Fibroblast of upper back skin (primary cell): ENCODE measurements at regions not wholly inside any gene's neighbourhood (a gene's known extent, or its start where the extent isn't known, plus 50 kb on each side); places are given as distances from the start of the nearest gene placed in this dataset.

Experiments used
- DNase-seq: peaks from one replicate; pipeline ENCODE4 v3.0.0-alpha.2; 2013

DNA sequence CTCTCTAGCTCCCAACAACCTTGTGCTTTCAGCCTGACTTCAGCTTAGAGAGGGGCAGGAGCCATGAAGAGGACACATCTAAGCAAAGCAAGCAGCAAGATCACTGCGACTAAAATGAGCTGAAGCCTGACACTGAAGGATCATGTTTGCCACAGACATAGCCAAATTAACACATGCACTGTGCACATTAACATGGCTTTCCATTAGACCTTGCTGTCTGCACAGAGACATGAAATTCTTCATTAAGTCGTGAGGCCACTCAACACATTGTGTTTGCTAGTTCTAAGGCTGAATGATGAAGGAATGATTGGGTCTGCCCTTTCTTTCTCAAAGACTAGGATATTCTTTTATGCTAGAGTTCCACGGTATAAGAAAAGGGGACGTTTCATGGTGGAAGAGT lies 558.3 kb upstream of the PSMD7 start:
- DNase-seq: no peak

DNA sequence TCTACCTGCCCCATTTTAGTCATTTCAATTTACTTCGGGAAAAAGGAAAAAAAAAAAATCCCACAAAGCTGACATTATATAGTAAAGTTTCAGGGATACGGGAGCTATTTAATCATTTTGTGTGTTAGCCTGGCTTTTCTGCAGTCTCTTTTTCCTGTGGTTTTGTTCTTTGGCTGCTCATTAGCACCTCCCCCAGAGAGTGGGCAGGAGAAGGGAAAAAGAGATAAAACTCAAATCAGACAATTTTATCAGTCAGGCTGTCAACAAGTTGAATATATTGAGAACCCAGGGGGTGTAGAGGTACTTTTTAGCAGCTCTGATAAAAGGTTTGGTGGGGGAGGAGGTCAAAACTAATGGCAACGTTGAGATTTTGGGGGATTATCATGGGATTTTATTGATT lies 559.0 kb upstream of the PSMD7 start:
- no peak for DNase-seq

DNA sequence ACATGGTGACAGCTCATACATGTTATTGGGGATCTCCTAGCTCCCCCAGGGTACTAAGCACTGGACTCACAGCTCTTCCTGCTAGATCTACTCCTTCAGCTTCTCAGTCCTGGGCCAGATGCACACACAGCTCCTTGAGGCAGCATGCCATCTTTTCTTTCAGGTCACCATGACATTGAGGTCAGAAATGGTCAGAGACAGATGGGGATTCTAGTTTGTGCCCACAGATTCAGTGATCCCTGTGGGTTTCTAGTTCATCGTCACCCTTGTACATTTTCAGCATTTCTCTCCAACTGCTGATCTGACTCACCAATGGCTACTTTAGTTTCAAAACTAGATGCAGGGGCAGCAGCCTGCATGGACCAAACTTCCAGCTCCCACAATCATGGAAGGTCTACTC lies 560.7 kb upstream of the PSMD7 start:
- no peak for DNase-seq

DNA sequence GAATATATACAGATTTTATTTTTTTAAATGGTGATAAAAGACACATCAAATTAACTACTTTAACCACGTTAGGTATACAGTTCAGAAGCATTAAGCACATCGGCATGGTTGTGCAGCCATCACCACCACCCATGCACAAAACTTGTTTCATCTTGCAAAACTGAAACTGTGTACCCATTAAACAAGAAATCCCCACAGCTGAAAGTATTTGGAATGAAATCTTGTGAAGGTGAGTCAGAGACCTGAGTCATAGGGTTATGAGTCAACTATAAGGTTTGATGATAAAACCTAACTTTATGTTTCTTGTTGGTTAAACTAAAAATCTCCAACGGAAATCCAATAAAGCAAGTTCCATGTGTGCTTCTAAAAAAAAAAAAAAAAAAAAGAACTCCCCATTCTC lies 561.6 kb upstream of the PSMD7 start:
- peak; percentile 77 for DNase-seq

DNA sequence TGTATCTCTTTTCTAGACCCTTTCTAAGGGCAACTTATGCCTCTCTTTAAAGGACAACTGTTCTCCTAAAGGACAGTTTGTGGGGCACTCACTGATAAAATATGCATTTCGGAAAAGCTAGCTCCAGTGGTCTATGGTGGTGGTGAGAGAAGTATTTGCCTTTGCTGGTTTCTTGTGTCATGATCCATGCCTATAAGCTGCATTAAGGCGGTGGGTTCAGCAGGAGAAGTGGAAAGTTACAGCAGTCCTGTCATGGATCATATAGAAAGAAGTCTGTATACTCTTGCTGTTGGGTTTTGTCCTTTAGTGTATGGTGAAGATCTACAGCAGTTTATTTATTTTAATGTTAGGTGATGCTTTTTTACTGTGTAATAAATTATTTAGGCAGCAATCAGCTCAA lies 563.9 kb upstream of the PSMD7 start:
- DNase-seq: no peak

DNA sequence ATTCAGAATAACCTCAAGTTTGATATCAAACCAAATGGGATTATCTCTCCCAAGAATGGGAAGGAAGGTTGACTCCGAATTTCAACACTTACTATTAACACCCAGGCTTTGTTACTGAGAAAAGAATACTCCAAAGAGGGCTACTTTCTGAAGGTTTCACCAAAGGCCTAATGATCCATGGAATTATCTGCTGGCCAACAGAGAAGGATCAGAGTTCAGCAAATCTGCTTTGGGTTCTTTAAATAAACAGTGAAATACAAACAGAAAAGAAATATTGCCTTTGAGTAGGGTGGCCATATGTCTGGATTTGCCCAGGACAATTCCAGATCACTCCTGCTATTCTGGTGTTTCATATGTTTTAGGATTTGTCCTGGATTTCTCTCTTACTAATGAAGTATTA lies 564.5 kb upstream of the PSMD7 start:
- no peak for DNase-seq

DNA sequence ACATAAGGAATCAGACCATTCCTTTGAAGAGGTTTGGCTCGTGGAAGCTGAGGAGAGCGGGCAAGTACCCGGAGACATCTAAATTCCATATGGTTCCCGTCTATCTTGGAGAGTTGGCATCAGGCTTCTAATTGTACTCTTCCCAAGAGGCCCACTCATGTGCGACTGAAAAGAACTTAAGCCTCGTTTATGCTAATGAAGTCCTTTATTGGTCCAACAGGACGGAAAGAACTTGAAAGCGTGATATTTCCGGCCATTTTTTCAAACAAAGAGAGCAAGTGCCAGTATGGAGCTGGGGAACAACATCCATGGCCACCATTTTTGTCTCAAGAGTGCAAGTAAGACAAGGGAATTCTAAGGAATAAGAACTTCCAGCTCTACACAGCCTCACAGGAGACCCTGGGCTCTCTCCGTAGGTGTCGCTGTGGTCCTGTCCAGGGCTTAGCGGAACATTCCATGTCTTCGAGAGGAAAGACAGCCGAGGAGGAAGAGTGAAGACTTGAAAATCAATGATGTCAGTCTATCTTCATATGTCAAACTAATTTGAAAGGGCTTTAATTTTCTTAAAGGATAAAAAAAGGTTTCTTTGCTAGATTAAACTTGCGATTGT lies 566.0 kb upstream of the PSMD7 start:
- DNase-seq: no peak

DNA sequence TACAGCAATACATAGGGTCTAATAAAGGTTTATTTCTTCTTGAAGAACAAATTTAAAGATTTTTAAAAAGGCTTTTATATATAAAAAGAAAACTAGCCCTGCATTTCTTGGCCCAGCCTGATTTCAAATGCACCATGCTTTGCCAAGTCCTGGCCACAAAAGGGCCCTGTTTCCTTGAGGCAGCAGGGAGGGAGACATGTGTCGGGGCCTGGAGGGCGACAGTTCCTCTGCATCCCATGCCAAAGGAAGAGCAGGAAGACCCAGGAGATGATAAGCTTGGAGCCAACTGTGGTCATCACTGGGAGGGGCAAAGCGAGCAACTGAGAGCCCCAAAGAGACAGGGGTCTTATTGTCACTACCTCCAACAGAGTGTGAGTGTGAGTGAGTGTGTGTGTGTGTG lies 571.5 kb upstream of the PSMD7 start:
- DNase-seq: no peak

DNA sequence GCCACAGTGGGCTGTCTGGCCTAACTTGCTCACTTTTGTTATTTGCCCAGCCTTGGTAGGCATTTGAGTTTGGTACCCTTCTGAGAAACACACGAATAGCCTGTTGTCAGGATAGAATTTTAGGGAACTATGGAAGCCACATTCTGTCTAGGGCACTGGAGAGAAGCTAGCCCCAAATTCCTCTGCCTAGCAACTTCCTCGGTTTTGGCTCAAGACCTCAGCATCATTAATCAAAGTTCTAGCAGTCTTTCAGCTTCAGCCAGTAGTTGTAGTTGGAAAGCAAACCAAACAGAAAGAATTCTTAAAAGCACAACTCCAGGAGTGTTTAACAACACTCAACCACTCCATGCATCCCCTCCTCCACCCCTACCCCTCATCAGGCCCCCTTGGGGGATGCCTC lies 572.1 kb upstream of the PSMD7 start:
- DNase-seq: no peak

DNA sequence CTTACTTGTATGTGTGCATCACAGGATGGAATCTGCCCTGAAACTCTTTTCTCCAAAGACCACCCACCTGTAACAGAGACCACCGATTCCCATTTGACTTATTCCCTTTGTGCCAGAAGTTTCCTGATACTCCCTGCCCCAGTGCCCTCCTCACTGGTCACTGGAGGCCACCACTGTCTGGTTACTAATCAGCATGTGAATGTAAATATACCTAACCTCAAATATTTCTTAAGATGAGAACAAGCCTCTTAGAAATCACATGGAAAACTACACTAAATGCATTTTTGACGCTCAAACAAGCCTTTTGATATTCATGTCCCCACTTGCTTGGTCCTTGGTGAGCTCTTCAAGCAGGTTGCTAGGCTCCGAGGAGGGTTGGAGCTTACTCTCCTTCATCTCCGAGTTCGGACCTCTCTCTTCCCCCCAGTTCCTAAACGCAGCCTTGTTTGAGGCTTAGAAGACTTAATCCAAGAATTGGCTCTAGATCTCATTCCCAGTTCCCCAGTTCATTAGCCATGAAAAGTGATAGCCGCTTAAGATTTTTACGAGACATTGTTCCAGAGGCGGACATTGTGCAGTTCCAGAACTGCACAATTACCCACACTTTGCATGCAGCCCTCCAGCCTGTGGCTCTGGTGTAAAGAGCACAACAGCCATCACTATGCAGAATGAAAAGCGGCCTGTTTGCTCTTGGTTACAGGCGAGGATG lies 579.2 kb upstream of the PSMD7 start:
- no peak for DNase-seq

DNA sequence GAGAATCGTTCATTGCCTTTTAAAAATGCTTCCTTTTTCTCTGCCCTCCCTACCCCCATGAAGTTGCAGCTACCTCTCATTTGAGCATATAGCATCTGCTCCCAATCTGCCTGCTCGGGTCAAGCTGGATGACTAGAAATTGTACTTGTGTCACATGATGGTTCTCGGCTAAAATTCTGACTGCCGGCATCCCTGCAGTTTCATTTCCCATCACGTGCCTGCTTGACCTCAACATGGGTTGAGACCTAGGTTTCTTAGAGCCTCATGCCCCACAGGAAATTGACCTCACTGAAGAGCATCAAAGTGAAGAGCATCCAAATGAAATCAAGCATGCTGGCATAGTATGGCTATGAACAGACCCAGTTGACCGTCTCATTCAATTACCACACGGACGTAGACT lies 581.6 kb upstream of the PSMD7 start:
- no peak for DNase-seq

DNA sequence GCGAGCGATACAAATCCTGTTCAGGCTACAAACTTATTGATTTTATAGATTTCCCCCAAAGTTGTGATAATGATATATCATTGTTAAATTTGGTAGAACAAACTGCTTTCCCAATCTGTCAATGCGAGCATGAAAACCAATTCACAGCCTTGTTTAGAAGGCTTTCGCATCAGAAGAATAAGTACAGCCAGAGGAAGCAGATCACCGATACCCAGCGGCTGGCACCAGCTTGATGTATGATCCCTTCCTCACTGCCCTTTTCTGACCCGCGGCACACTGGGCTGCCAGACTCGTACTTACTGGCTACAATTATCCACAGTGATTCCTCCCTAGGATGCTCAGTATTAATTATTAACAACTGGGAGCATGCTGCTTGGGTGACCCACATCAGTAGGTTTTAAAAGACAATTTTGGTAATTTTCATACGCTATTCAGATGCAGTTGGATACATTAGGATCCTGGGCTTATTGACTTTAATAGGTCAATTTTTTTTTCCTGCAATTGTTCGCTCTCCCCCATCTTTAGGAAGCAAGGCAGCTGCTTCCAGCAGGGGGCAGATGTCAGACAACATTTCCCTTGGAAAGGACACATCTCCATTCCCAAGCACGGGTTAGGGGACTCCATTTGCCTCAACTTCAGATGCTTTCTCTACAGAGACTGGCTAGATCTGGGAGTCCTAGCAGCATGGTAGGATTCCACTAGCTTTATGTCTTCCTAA lies 582.7 kb upstream of the PSMD7 start:
- peak; percentile 44 for DNase-seq

DNA sequence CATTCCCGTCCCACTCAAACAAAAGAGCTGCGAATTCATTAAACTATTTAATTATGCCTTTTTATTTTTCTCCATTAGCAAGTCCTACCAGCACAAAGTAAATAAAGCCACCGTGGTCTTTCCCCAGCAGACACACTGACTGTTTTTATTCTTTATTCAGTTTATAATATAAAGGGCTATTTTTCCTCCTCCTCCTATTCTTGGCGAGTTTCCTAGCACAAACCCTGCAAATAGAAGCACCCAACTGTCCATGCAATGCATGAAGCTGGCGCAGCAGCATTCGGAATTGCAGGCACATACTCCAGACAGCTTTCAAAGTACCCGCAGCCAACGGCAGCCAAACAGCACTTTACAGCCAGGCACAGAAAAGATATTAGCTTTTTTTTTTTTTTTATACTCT lies 583.4 kb upstream of the PSMD7 start:
- DNase-seq: no peak

DNA sequence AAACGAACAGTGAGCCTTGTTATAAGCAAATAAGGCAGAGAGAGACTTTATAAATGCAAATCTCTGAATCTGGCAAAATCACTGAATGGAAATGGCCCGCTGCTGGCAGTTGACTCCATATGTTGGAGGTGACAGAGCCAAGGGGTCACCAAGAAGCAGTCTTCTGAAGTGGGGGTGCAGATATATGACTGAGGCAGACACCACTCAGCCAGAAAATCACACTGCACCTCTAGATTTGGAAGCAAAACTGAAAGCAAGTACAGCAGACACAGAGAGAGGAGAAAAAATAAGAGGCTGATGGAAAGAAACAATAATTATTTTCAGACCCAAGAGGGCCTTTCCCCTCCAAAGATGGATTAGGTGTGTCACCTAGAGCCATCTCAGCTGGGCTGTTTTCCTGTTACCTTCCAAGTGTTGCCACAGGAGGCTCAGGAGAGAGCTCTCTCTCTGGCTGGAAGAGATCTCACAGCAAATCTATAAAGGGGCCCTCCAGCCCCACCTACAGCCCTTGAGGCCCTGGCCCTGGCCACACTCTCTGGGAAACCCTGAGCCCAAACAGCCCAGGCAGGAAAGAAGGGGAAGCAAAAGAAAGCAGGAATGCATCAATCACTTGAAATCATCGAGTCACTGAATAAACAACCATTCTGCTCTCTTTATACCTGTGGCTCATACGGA lies 585.1 kb upstream of the PSMD7 start:
- DNase-seq: no peak

DNA sequence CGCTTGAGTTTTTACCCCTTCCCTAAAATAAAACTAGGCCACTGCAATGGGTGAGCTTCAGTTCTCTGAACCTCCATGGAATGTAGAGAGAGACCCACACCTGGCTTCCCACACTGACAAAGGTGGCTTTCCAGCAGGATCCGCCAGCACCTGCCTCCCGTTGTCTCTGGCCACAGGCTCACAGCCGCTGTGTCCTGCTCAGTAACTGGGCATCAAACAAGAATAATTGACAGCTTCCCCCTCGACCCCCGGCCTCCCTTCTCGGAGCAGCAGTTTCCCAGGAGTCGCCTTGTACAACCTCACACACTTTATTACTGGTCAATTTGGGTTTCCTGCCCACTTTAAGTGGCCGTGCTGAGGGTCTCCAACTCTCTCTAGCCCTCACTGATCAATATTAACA lies 586.1 kb upstream of the PSMD7 start:
- no peak for DNase-seq

DNA sequence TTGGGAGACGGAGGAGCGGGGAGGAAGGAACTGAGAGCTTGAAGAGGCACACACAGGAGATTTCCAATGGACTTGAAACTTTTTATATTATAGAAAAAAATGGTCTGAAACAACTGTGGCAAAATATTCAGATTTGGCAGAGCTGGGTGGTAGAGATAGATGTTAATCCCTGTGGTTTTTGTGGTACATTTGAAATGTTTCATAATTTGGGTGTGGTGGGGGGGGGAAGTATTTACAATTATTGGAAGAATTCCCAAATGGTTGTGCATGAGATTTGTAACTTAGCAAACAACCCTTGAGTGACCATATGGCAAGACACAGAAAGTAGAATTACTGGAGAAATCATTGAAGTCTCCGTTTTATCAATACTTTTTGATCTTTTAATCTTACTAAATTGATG lies 588.8 kb upstream of the PSMD7 start:
- no peak for DNase-seq

DNA sequence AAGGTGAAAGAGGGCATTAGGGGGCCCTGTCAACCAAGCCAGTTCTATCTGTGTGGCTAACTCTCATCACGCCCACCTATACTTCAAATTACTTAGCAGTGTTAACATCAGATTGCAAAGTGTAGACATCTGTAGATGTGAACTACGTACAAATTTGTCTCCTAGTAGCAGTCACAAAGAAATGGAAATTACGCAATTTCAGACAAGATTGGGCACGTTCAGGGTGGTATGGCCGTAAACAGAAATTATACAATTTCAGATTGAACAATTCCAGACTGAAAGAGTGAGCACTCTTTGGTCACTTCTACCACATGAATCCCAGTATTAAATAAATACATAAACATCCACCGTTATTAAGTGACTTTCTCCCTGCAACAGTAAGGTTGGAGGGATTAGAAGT lies 592.7 kb upstream of the PSMD7 start:
- no peak for DNase-seq

DNA sequence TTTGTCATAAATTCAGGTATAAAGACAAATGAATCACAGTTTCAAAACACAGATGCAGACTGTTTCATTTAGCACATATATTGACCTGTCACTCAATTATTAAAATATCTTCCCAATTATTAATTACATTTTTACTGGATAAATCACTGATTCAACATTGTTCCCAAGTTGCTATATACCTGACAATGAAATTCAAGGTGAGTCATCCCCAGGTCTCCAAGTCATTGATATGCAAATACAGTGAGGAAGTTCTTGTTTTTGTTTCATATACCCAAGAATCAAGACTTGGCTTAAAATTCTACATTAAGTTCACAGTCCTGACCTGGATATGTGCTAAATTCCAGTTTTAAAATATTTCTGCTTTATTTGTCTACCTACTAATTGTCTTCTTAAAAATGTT lies 599.3 kb upstream of the PSMD7 start:
- DNase-seq: no peak

DNA sequence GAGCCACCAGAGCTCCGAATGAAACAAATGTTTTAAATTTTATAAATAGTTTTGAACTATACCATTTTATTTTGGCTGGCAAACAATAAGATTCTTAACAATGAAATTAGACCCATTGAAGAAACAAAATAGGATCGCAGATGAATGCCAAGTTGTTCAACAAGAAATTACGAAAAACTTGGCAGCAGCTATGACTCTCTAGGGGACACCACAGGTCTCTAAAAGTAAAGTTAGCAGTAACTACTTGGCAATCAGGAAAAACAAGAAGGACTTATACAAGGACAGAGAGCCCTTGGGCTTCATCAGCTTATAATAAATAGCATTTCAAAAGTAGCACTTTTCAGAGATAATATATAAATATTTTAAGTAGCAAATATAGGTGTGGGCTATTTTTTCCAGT lies 603.8 kb upstream of the PSMD7 start:
- no peak for DNase-seq

DNA sequence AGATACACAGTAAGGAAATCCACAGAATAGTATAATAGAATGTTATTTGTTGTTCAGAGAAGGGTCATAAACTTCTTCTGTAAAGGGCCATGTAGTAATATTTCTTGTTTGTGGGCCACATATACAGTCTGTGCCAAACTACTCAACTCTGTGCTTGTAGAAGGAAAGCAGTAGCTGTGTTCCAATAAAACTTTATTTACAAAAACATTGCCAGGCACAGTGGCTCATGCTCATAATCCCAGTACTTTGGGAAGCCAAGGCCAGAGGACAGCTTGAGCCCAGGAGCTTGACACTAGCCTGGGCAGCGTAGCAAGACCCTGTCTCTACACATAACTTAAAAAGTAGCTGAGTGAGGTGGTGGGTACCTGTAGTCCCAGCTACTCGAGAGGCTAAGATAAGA lies 612.8 kb upstream of the PSMD7 start:
- DNase-seq: no peak

DNA sequence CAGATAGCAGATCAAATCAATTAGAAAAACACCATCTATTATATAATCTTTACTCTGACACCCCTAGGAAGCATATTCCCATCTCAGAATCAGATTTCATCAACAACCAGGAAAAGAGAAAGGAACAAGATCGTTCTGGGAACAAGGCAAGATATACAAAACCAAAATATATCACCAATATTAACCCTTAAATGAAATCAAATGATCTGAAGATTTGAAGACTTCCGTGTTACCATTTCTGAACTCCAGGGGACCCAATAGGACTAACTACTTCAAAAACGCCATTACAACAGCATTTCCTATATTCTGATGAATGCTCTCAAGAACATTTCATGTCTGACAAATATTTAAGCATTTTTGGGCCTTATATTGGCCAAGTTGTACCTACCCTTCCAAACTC lies 624.2 kb upstream of the ZFHX3 start:
- DNase-seq: no peak

DNA sequence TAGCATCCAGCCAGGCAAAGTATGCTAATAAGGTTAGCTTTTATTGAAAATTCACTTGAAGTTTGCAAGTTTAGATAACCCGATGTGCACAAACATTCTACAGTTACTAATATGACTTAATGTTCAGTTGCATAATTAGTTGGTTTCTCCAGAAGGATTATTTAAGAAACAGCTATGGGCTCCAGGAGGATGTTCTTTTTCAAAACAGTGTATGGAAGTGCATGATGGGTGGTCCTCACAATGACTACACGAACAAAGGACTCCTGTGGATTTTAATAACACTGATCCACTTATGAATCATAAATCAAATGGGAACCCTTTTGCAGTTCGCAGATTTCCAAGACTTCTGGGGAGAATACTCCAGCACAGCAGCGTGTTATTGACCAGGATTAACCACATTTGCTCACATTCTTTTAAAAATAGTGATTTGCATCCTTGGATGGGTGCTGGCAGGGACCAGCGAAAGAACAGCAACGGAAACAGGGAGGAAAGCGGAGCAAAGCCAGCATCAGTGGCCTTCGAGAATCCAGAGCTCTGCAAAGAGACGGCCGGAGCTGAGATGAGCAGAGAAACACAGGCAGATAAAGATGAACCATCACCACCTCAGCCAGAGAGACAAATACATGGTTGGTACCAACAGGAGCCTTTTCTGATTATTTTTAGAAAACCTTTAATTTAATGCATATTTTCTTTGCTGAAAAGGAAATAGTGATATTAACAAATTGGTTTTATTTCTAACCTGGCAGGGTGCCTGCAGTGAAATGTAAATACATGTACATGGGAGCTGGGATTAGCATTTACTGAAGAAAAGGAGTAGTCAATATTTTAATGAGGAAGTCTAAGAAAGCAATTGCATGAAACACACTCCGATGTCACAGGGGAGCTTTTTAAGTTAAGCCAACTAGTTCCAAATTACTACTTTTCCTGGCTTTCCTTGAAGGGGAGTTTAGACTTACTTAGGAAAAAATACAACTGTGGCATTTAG lies 623.2 kb upstream of the ZFHX3 start:
- DNase-seq: no peak
